ENCODE measurements at regions not wholly inside any gene's neighbourhood (a gene's known extent, or its start where the extent isn't known, plus 50 kb on each side); places are given as distances from the start of the nearest gene placed in this dataset.

GRCh38 chr20:50434321-50434652 lies 75.9 kb upstream of the PTPN1 start:
- no peak for TF ChIP-seq CTCF (IDR thresholded peaks at IDR 0.05 in 4 of 5, conservative IDR thresholded peaks at IDR 0.05 in 1 of 5)
- TF ChIP-seq POLR2A (IDR thresholded peaks at IDR 0.05): no peak

All from gastrocnemius medialis (tissue), 4 donors.